NCI-H128 (cell line): ENCODE measurements at regions not wholly inside any gene's neighbourhood (a gene's known extent, or its start where the extent isn't known, plus 50 kb on each side); places are given as distances from the start of the nearest gene placed in this dataset.
"Not testable (repeated sequence)": the region's sequence is repeated elsewhere in the genome, so short reads cannot be mapped to it uniquely, and the experiment has no call there.

Source experiments
- DNase-seq: peaks from one replicate; lab custom pipeline; 2025; ENCODE audit not compliant: unreplicated experiment; lab: John Stamatoyannopoulos, UW

- no peak for DNase-seq
Observed at GRCh38 chr10:130711072-130711471, 574.9 kb downstream of the GLRX3 start.

- no peak for DNase-seq
Observed at GRCh38 chr10:130713135-130713534, 576.9 kb downstream of the GLRX3 start.

DNA sequence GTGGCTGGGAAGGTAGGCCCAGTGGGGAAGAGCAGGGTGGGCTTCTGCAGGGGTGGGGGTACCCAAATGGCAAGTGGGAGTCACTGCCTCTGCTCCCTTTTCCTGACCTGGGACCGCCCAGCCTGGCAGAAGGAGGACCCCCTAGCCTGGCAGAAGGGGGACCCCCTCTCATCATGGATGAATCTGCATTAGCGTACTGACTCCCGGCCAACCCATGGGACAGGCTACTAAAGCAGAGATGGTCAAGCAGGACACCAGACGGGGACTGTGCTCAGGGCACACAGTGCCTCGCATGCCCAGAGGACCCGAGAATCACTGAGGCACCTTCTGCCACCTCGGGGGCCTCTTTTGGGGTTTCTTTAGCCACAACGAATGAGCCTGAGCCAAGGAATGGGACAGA, 577.5 kb downstream of the GLRX3 start:
- no peak for DNase-seq

- DNase-seq = no peak
Observed at GRCh38 chr10:130714742-130715467, 578.7 kb downstream of the GLRX3 start.

- no peak for DNase-seq
Observed at GRCh38 chr10:130715686-130716670, 579.8 kb downstream of the GLRX3 start.

- DNase-seq = no peak
Observed at GRCh38 chr10:130717083-130717482, 580.9 kb downstream of the GLRX3 start.

GRCh38 chr10:130718744-130719447, 582.7 kb downstream of the GLRX3 start:
- DNase-seq = not testable (repeated sequence)

DNA sequence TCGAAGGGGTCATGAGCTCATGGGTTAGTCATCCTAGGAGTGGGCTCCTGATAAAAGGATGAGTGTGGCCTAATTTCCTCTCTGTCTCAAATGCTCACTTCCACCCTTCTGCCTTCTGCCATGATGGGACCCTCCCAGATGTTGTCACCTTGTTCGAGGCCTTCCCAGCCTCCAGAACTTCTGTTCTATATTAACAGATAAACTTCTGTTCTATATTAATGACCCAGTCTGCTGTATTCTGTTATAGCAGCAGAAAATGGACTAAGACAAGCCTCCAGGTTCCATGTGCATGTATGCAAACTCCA, 583.2 kb downstream of the GLRX3 start:
- no peak for DNase-seq

DNA sequence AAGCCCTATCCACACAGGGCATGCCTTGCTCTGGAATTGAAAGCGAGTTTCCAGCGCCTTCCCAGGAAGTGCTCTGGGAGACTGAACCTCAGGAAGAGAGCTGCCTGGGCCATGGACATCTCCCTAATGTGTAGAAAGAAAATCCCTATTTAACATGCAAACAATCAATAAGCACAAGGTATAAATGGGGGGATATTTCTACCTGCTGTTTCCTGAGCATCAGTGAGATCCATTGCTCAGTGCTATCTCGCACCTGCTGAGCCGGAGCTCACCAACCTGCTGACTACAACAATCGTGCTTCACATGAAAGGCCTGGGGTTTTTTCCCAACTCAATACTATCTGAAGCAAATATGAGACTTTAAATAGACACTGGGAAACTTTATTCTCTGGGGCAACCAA, 584.0 kb downstream of the GLRX3 start:
- no peak for DNase-seq

GRCh38 chr10:130721971-130722370, 585.8 kb downstream of the GLRX3 start:
- DNase-seq = no peak

DNA sequence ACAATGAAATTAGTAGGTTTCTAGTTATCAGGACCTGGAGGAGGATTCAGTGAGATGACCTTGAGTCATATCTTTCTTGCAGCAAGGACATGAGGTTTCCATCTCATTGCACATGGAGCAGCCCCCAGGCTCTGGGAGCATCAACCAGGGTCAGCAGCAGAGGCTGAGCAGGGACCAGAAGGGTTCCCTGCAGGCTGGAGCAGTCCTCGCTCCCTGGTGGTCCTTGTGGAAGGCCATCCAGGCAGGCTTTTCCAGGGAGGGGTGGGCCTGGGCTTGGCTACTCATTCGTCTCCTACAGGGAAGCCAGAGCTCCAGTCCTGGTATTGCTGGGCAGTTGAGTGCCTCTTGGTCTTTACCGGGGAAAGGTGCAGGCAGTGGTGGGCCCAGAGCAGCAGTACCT, 587.5 kb downstream of the GLRX3 start:
- no peak for DNase-seq

DNA sequence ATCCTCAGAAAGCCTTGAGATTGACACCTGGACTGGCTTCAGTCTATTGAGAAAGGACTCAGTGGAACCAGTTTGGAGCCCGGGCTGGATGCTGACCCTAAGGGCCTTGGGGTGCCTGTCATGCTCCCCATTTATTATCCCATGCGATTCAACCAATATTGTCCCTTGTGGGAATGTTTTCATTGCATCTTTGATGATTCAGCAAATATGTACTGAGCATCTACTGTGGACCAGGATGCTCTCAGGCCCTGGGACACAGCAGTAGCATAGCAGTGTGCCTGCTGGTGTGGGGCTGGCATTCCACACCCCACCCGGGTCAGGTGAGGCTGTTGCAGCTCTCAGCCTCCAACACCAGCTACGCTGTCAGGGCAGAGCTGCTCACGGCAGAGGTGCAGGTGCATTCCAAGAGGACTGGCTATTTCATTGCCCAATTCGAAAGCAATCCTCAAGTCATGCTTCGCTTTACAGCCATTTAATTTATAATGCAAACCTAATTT, 586.0 kb downstream of the TCERG1L start:
- no peak for DNase-seq

DNA sequence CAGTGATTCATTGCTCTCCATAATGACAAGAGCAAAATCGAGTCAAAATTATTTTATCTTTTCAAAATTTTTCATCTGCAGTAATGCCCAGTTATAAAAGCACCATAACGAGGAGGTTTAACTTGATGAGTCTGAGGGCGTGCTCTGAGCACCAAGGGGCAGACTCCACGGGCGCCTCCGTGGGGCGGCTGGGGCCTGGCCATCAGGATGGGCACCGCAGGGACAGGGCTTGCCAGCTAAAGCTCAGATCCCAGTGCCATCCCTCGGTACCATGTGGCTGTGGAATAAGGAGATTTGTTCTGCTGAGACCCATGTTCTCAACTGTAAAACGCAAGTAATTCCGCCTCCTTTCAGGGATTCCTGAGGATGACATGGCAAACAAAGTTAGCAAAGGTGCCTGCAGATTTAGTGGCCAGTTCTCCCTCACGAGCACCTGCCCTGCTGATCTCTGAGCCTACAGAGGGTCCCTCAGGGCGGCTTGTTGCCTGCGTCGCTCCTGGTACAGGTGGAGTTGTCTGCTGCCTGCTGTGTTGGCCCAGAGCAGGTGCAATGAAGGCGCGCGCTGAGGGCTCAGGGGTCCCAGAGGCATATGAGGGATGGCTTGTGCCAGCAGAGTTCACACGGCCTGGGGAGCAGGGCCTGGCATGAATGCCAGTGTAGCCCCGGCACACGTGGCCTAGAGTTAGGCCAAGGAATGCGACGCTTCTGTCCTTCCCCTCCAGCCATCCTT, 584.4 kb downstream of the TCERG1L start:
- DNase-seq = no peak

- no peak for DNase-seq
Observed at GRCh38 chr10:130727766-130728490, 583.6 kb downstream of the TCERG1L start.

- DNase-seq = no peak
Observed at GRCh38 chr10:130728531-130729215, 582.8 kb downstream of the TCERG1L start.

DNA sequence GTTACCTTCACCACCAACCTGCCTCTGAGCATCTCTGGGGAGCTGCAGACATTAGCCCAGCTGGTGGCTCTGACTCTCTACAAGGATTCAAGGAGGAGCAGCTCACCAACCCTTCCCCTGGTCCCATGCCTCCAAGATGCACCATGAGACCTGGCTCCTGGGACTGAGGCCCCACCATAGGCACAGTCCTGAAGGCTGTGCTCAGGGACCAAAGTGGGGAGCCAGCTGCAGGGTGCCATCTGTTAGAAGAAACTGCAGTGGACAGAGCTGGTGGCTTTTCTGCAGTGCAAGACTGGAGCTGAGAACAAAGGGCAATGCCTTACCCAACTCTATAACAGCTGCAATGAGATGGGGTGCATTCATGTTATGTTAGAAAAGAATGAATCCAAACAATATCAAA, 581.6 kb downstream of the TCERG1L start:
- no peak for DNase-seq

DNA sequence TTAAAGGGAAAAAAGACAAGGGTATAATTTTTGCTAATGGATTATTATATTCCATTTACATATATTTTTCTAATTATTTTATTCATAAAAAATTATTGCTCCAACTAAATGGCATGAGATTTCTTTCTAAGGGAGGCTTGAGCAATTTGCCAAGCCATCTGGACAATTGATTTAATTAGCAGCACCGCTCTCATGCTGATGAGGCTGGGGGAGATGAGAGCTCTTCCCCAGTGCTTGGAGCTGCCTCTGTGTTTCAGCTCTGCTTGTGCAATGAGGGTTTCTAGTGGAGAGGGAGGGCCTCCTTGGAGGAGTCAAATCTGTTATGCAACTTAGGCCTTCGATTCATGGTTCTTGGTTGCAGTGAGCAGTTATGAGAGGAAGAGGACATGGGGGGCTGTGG, 574.3 kb downstream of the TCERG1L start:
- no peak for DNase-seq

- DNase-seq = no peak
Observed at GRCh38 chr10:130737621-130738020, 573.9 kb downstream of the TCERG1L start.

DNA sequence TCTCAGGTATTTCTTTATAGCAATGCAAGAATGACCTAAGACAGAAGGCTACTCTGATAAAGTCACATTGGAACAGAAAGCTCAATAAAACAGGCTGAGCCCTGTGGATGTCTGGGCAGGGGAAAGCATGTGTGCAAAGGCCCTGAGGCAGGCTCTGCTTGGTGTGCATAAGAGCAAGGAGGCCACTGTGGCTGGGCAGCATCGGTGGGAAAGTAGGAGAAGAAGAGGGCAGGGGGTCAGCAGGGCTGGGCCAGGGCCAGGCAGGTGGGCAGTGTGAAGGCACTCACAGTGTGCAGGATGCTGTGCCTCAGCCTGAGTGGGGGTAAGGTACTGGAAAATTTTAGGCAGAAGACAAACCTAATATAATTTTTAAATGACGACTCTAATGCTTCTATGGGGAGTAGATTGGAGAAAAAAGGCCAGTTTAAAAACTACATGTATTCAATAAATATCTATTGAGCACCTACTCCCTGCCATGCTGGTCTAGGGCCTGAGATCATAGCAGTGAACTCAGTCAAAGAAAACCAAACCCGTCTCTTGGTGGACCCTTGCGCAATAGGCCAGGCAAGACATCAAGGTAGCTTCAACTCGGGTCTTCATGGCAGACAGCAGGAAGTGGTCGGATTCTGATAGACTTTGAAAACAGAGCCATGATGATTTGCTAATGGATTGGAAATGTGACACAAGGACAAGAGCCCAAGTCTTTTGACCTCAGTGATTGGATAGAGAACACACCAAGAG, 572.3 kb downstream of the TCERG1L start:
- DNase-seq = no peak
